ENCODE measurements at regions not wholly inside any gene's neighbourhood (a gene's known extent, or its start where the extent isn't known, plus 50 kb on each side); places are given as distances from the start of the nearest gene placed in this dataset.
"Not testable (repeated sequence)": the region's sequence is repeated elsewhere in the genome, so short reads cannot be mapped to it uniquely, and the experiment has no call there.

- H3K27ac ChIP-seq = no peak overlapping the region
- intact Hi-C loops (cut with DNase I) = no loop called here
- DNase-seq = no peak
Measured at GRCh38 chr6:84842525-84843166, 78.2 kb upstream of the TBX18 start.

GRCh38 chr6:84837068-84837866 lies 72.9 kb upstream of the TBX18 start:
- H3K27me3 ChIP-seq; H3K27ac ChIP-seq; intact Hi-C loops (cut with DNase I); H3K4me3 ChIP-seq; H3K4me1 ChIP-seq; H3K36me3 ChIP-seq; DNase-seq; H3K9me3 ChIP-seq: not testable (repeated sequence)
- WGBS, 2 donors = 91% methylated on average over 5 of the region's 5 CpGs

More at GRCh38 chr6:84842525-84843166, 78.2 kb upstream of the TBX18 start:
- peaks cover 0 to 2% (median 0%) of the 10 kb centered on the region in 4 donors for H3K9me3 ChIP-seq
- no peaks in the 10 kb centered on the region for H3K36me3 ChIP-seq
- TF ChIP-seq POLR2AphosphoS5 (IDR thresholded peaks at IDR 0.05) (no peak), EP300 (IDR thresholded peaks at IDR 0.05) (no peak), POLR2A (IDR thresholded peaks at IDR 0.05) (no peak), CTCF (IDR thresholded peaks at IDR 0.05) (no peak)
- no peak overlapping the region for H3K4me3 ChIP-seq
- no peaks in the 10 kb centered on the region for H3K27me3 ChIP-seq
- H3K4me1 ChIP-seq = no peaks in the 10 kb centered on the region

- no peaks in the 10 kb centered on the region for H3K4me1 ChIP-seq
- H3K27ac ChIP-seq = no peak overlapping the region
- H3K4me3 ChIP-seq = no peak overlapping the region
- intact Hi-C loops (cut with DNase I) = no loop called here
- no peaks in the 10 kb centered on the region for H3K36me3 ChIP-seq
- H3K9me3 ChIP-seq = peaks cover 0 to 2% (median 0%) of the 10 kb centered on the region in 4 donors
- no peaks in the 10 kb centered on the region for H3K27me3 ChIP-seq
- DNase-seq = no peak
- TF ChIP-seq CTCF (IDR thresholded peaks at IDR 0.05) (no peak), EP300 (IDR thresholded peaks at IDR 0.05) (no peak), POLR2AphosphoS5 (IDR thresholded peaks at IDR 0.05) (no peak), POLR2A (IDR thresholded peaks at IDR 0.05) (no peak)
Measured at GRCh38 chr6:84836366-84836765, 72.0 kb upstream of the TBX18 start.

- no peak for DNase-seq
- no peaks in the 10 kb centered on the region for H3K27me3 ChIP-seq
- TF ChIP-seq CTCF (IDR thresholded peaks at IDR 0.05) (no peak), EP300 (IDR thresholded peaks at IDR 0.05) (no peak), POLR2A (IDR thresholded peaks at IDR 0.05) (no peak), POLR2AphosphoS5 (IDR thresholded peaks at IDR 0.05) (no peak)
- H3K9me3 ChIP-seq = peaks cover 0 to 1% (median 0%) of the 10 kb centered on the region in 4 donors
- H3K36me3 ChIP-seq = no peaks in the 10 kb centered on the region
- 13 to 48% methylated on average over 1 of the region's 1 CpG for WGBS, 2 donors
- no peaks in the 10 kb centered on the region for H3K4me1 ChIP-seq
- no peak overlapping the region for H3K4me3 ChIP-seq
- intact Hi-C loops (cut with DNase I) = no loop called here
- no peak overlapping the region for H3K27ac ChIP-seq
Measured at GRCh38 chr6:84835340-84835739, 70.9 kb upstream of the TBX18 start.

GRCh38 chr6:84831924-84832323 lies 67.5 kb upstream of the TBX18 start:
- intact Hi-C loops (cut with DNase I) = not testable (repeated sequence)

More at GRCh38 chr6:84831924-84832323, 67.5 kb upstream of the TBX18 start:
- H3K9me3 ChIP-seq, H3K36me3 ChIP-seq, H3K27me3 ChIP-seq, H3K27ac ChIP-seq, H3K4me3 ChIP-seq, H3K4me1 ChIP-seq, DNase-seq: not testable (repeated sequence)
- 69 to 79% methylated on average over 6 of the region's 6 CpGs for WGBS, 2 donors

Measured in sigmoid colon (tissue), 6 donors.